ENCODE measurements at regions not wholly inside any gene's neighbourhood (a gene's known extent, or its start where the extent isn't known, plus 50 kb on each side); places are given as distances from the start of the nearest gene placed in this dataset.

DNA sequence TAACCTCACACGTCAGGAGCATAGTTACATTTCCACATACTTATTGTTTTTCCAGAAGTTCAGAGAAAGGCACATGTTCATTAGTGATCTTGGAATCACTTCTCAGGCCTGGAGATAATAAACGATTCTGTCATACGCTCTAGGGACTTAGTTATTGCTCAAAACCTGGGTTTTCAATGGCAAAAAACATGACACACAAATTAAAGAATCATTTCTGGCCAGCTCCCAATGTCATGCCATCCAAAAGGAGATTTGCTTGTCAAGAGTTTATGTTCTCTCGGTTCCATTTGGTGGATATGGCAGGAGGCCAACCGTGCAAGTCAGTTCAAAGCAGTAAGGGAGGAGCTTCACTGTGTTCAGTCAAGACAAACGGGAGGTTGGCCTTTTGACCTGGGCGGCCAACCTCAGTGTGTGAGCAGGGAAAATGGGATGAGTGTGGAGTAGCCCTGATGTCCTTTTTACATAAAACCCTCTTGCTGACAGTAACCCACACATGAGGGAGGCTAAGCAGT lies 123.4 kb downstream of the NXNL2 start:
- intact Hi-C loops (cut with micrococcal nuclease) = no loop called here

DNA sequence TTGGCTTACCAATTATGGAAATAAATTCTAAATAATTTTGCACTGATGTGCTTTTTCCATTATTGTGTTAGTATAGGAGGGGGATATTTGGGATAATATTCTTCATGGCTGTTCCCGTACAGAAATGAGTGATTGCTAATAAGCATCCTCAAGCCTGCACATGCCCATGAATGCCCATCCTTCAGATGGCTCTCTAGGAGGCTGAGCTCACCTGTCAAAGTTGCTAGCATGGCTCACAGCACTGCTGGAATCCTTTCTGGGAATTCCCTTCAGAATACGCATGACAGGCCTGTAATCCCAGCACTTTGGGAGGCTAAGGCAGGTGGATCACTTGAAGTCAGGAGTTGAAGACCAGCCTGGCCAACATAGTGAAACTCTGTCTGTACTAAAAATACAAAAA lies 124.1 kb downstream of the NXNL2 start:
- intact Hi-C loops (cut with micrococcal nuclease) = no loop called here

DNA sequence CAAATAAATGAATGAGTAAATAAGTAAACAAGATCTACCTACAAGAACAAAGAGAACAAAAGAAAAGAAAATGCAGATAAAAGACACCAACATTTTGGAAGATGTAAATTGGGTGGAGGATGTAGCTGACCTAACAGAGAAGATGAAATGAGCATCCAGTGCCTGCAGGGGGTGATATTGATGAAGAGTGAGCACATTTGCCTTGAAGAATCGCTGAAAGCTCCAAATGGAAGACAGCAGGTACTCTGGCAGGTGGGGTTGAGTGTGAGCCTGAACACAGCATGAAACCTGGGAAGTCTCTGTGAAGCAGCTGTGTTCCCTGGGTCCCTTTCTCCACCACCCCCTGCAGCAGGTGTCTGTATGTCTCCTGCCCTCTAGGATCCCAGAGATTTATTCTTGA lies 125.6 kb downstream of the NXNL2 start:
- intact Hi-C loops (cut with micrococcal nuclease) = loop anchor here (2.0 kb wide), 1 partner anchor 340 kb away; no protein-coding TSS in a partner anchor

DNA sequence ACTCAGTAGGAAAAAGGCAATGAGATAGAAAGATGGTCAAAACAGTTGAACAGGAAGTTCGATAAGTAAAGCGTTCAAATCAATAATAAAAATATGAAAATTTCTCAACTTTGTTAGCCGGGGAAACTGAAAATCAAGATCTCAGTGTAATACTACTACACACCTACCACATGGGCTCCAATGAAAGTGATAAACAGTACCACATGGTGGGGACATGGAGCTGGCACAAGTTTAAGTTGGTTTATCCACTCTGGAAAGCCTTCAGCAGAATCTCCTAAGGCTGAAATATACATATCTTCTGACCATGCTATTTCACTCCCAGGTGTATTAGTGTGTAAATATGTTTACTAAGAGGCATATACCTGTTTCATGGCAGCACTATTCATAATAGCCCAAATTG lies 126.8 kb downstream of the NXNL2 start:
- intact Hi-C loops (cut with micrococcal nuclease) = loop anchor here (2.0 kb wide), 1 partner anchor 339 kb away; no protein-coding TSS in a partner anchor

GRCh38 chr9:88663771-88664419 lies 128.9 kb downstream of the NXNL2 start:
- intact Hi-C loops (cut with micrococcal nuclease) = no loop called here

DNA sequence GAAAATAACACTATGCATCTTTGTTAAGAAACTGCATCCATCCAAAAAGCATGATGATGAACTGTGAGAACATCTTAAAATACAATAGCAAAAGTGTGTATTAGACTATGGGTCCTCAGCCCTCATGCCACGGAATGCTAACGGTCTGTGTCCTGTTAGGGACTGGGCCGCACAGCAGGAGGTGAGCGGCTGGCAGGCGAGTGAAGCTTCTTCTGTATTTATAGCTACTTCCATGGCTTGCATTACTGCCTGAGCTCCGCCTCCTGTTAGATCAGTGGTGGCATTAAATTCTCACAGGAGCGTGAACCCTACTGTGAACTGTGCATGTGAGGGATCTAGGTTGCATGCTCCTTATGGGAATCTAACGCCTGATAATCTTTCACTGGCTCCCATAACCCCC lies 129.8 kb downstream of the NXNL2 start:
- intact Hi-C loops (cut with micrococcal nuclease) = no loop called here

DNA sequence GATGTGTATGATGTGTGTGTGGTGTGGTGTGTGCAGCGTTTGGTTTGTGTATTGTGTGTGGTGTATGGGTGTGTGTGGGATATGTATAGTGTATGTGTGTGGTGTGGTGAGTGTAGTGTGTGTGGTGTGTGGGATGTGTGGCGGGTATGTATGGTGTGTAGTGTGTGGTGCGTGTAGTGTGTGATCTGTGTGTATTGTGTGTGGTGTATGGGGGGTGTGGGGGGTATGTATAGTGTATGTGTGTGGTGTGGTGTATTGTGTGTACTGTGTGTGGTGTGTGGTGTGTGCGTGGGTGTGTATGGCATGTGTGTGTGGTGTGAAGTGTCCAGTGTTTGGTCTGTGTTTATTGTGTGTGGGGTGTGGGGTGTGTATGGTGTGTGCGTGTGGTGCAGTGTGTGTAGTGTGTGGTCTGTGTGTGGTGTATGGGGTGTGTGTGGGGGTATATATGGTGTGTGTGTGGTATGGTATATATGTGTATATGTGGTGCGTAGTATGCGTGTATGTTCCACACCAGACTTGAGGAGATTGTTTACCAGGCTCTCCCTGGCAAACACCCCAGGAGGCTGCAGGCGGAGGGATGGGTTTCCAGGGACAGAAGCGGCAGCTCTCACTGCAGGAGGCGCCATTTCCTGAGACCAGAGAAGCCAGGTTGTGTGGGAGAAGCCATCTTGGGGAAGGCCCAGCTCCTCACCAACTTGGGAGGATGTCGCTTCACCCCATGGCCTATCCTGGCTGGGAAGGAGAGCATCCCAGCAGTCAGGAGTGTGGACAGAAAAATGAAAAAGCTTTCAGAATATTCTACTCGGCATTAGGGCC lies 138.1 kb downstream of the NXNL2 start:
- intact Hi-C loops (cut with micrococcal nuclease) = no loop called here

DNA sequence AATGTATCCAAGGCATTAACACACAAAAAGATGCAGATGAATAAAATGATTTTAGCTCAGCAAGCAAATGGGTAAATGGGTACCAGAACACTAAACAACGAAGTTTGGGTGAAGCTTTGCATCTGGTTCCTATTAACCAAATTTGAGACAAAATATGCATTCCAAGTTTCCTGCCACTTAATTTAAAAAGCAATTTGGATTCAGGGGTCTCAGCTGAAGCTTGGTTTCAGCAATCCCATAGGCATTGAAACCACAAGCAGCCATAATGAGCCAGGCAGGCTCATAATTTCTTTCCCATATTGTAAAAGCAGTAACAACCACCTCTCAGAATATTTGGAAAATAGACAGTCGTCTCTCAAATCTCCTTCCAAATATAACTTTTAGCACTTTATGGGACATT lies 138.9 kb downstream of the NXNL2 start:
- intact Hi-C loops (cut with micrococcal nuclease) = no loop called here

GRCh38 chr9:88676644-88677043 lies 141.7 kb downstream of the NXNL2 start:
- intact Hi-C loops (cut with micrococcal nuclease) = no loop called here

- intact Hi-C loops (cut with micrococcal nuclease) = no loop called here
Measured at GRCh38 chr9:88678008-88678407, 143.0 kb downstream of the NXNL2 start.

GRCh38 chr9:88678431-88678830 lies 143.5 kb downstream of the NXNL2 start:
- intact Hi-C loops (cut with micrococcal nuclease) = no loop called here

DNA sequence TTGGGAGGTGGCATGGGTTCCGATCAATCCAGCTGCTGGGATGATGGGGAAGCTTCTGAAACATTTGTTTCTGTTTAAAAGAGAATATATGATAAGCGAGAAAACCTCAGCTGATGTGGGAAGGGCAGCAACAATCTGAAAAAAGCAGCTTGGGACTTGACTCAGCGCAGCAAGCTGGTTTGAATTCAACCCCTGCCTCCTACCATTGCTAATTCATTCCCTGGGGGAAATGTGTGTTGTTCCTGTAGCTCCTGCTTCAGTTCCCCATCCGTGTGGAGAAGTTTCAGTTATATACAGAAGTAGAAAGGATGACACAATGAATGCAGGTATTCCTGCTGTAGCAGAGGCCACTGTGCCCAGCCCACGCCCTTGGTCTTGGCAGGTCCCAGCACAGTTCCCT lies 145.1 kb downstream of the NXNL2 start:
- intact Hi-C loops (cut with micrococcal nuclease) = no loop called here

GRCh38 chr9:88680505-88681160 lies 145.7 kb downstream of the NXNL2 start:
- intact Hi-C loops (cut with micrococcal nuclease) = no loop called here

DNA sequence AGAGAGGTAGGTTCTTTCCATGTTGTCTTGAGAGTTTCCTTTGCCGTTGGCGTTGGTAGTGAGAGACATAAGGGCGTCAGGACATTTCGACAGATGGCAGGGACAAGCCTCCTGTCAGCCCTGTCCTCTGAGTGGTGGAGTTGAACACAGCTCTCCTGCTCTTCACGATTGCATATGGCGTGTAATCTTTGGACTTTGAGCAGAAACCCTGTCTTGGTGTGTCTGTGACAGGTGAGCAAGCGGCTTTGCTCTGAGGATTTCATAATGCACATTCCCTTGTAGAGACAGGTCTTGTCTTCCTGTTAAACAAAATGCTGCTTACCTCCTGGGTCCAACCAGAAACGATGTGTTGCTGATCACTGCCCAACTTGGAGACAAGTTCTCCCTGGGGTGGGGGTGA lies 146.5 kb downstream of the NXNL2 start:
- intact Hi-C loops (cut with micrococcal nuclease) = no loop called here

- intact Hi-C loops (cut with micrococcal nuclease) = no loop called here
Measured at GRCh38 chr9:88682431-88682831, 147.5 kb downstream of the NXNL2 start.

GRCh38 chr9:88684046-88684445 lies 149.1 kb downstream of the NXNL2 start:
- intact Hi-C loops (cut with micrococcal nuclease) = no loop called here

GRCh38 chr9:88684845-88685244 lies 149.9 kb downstream of the NXNL2 start:
- intact Hi-C loops (cut with micrococcal nuclease) = no loop called here

- intact Hi-C loops (cut with micrococcal nuclease) = no loop called here
Measured at GRCh38 chr9:88685966-88686365, 151.0 kb downstream of the NXNL2 start.

DNA sequence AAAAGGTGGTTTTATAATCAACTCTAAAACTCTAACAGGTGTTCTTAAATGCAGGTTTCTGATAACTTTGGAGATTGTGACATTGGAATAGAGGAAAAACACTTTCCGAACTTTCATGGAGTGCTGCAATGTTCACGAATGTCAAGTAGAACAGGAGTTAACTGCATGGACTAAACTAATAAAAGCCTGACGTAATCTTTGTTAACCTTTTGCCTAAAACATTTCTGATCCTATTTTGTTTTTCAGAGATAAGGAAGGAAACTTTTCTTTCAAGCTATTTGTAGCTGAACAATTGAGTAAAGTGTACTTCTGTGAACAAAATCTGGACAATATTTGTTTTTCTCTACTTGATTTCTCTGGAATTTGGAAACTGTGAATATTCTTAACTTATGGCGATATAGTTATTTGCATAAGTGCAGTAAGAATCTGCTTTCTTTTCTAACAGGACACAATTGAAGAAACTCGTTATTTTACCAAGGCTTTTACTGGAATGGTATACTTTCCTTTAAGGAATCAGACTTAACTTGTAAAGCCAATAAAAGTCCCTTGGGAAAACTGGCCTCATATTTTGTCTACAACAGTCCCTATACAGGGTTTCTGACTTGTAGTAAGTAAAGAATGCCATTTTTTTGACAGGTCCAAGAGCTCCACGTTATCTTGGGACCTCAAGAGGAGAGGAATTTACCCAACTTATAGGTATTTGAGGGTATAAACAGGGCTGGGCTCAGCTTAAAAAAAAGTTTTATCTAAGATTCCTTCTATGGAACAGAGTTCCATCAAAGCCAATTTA lies 154.7 kb downstream of the NXNL2 start:
- intact Hi-C loops (cut with micrococcal nuclease) = no loop called here

DNA sequence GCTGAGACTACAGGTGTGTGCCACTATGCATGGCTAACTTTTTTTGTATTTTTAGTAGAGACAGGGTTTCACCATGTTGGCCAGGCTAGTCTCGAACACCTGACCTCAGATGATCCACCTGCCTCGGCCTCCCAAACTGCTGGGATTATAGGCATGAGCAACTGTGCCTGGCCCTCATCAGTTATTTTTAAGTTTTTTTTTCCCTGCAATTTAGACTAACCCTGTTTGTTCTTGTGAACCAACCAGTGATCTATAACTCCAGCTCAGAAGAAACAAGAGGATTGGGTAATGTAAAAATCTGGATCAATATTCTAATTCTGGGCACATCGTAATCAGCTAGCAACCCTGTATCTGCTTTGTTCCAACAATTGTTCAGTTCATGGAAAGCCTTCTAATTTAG lies 155.7 kb downstream of the NXNL2 start:
- intact Hi-C loops (cut with micrococcal nuclease) = no loop called here

DNA sequence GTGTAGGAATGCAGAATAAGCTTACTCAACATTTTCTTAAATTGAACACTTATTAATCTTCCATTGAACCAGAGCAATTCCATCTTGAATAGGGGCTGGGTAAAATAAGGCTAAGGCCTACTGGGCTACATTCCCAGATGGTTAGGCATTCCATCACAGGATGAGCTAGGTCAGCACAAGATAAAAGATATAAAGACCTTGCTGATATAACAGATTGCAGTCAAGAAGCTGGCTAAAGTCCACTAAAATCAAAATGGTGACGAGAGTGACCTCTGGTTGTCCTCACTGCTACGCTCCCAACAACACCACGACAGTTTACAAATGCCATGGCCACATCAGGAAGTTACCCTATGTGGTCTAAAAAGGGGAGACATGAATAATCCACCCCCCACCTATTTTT lies 156.1 kb downstream of the NXNL2 start:
- intact Hi-C loops (cut with micrococcal nuclease) = no loop called here
